AG08396 (cell line): ENCODE measurements at regions not wholly inside any gene's neighbourhood (a gene's known extent, or its start where the extent isn't known, plus 50 kb on each side); places are given as distances from the start of the nearest gene placed in this dataset.
"Not testable (repeated sequence)": the region's sequence is repeated elsewhere in the genome, so short reads cannot be mapped to it uniquely, and the experiment has no call there.

Experiments
- DNase-seq: peaks from one replicate; pipeline ENCODE4 v3.0.0; 2012; ENCODE audit warnings: low spot score, mixed read lengths

- DNase-seq, result no peak
Measured at GRCh38 chr2:14053105-14053504, 579.4 kb upstream of the LRATD1 start.

- no peak for DNase-seq
Measured at GRCh38 chr2:14064346-14064745, 568.2 kb upstream of the LRATD1 start.

GRCh38 chr2:14072338-14072737, 560.2 kb upstream of the LRATD1 start:
- no peak for DNase-seq

GRCh38 chr2:14074691-14075090, 557.8 kb upstream of the LRATD1 start:
- DNase-seq, result no peak

GRCh38 chr2:14079576-14079975, 552.9 kb upstream of the LRATD1 start:
- DNase-seq, result no peak

GRCh38 chr2:14081521-14081920, 551.0 kb upstream of the LRATD1 start:
- DNase-seq, result no peak

- no peak for DNase-seq
Measured at GRCh38 chr2:14082640-14083039, 549.9 kb upstream of the LRATD1 start.

GRCh38 chr2:14094592-14094991, 537.9 kb upstream of the LRATD1 start:
- DNase-seq, result no peak

- DNase-seq, result not testable (repeated sequence)
Measured at GRCh38 chr2:14099101-14099500, 533.4 kb upstream of the LRATD1 start.

GRCh38 chr2:14114275-14114674, 518.2 kb upstream of the LRATD1 start:
- no peak for DNase-seq

GRCh38 chr2:14120376-14120775, 512.1 kb upstream of the LRATD1 start:
- no peak for DNase-seq

- no peak for DNase-seq
Measured at GRCh38 chr2:14123436-14124103, 508.9 kb upstream of the LRATD1 start.

GRCh38 chr2:14125624-14126293, 506.8 kb upstream of the LRATD1 start:
- no peak for DNase-seq

- DNase-seq, result no peak
Measured at GRCh38 chr2:14126846-14127245, 505.7 kb upstream of the LRATD1 start.

GRCh38 chr2:14127765-14128164, 504.8 kb upstream of the LRATD1 start:
- DNase-seq, result no peak

- DNase-seq, result no peak
Measured at GRCh38 chr2:14132386-14132785, 500.1 kb upstream of the LRATD1 start.

GRCh38 chr2:14134771-14135170, 497.7 kb upstream of the LRATD1 start:
- no peak for DNase-seq

- no peak for DNase-seq
Measured at GRCh38 chr2:14136030-14136429, 496.5 kb upstream of the LRATD1 start.

- DNase-seq, result no peak
Measured at GRCh38 chr2:14137643-14138042, 494.9 kb upstream of the LRATD1 start.

GRCh38 chr2:14140009-14140550, 492.4 kb upstream of the LRATD1 start:
- no peak for DNase-seq

GRCh38 chr2:14143435-14143834, 489.1 kb upstream of the LRATD1 start:
- DNase-seq, result no peak

- DNase-seq, result no peak
Measured at GRCh38 chr2:14148216-14148615, 484.3 kb upstream of the LRATD1 start.

GRCh38 chr2:14157816-14158215, 474.7 kb upstream of the LRATD1 start:
- no peak for DNase-seq

- DNase-seq, result no peak
Measured at GRCh38 chr2:14180333-14180732, 452.2 kb upstream of the LRATD1 start.
